NB4 (cell line): ENCODE measurements at regions not wholly inside any gene's neighbourhood (a gene's known extent, or its start where the extent isn't known, plus 50 kb on each side); places are given as distances from the start of the nearest gene placed in this dataset.

Source experiments
- CTCF ChIP-seq: IDR thresholded peaks from one replicate; pipeline ENCODE4 v1.5.1; 2012; ENCODE audit warnings: low read depth, low read length
- MAX ChIP-seq: IDR thresholded peaks from 2 replicates; pipeline ENCODE4 v1.6.1; 2011; ENCODE audit warnings: low read depth, low read length
- MYC ChIP-seq: IDR thresholded peaks from 2 replicates; pipeline ENCODE4 v1.6.1; 2011; ENCODE audit warnings: low read depth, low read length

GRCh38 chr16:11493531-11493929 lies 93.2 kb downstream of the LITAF start:
- TF ChIP-seq CTCF: no peak
- no peak for TF ChIP-seq MAX
- no peak for TF ChIP-seq MYC
